IMR-90 (cell line): ENCODE measurements at regions not wholly inside any gene's neighbourhood (a gene's known extent, or its start where the extent isn't known, plus 50 kb on each side); places are given as distances from the start of the nearest gene placed in this dataset.
A peak's percentile ranks its signal among the peaks of the same experiment; 100 is the strongest.

ENCODE experiments used
- ATAC-seq: fragments of 200-7000 bp; cut with Tn5 transposase; 2 replicates; pipeline ENCODE4 v1.9.1; 2020; ENCODE audit warnings: low read depth, mild to moderate bottlenecking, moderate library complexity
- BruUV-seq: library from RNA; stranded (reverse); fragments of 400-500 nt; replicated peaks from 2 replicates; lab custom pipeline; 2021; lab: Mats Ljungman, UMichigan
- CTCF ChIA-PET: fragments of 300-600 bp; formaldehyde crosslinking; extraction: SDS; loops from one replicate; lab custom pipeline; 2021; ENCODE audit warnings: antibody characterized with exemption; lab: Yijun Ruan, JAX
- POLR2A ChIA-PET: fragments of 300-600 bp; sonication (Branson Sonifier 250); formaldehyde crosslinking; loops from one replicate; lab custom pipeline; 2022; ENCODE audit warnings: antibody characterized with exemption; ENCODE audit not compliant: unreplicated experiment; lab: Charles Lee
- DNase-seq: peaks from one replicate; pipeline ENCODE4 v3.0.0; 2013
- H2AFZ ChIP-seq: replicated peaks from 2 replicates; pipeline ENCODE3; 2013; ENCODE audit warnings: low read length, mild to moderate bottlenecking; ENCODE audit not compliant: poor library complexity
- H2AK5ac ChIP-seq: 2 replicates; pipeline ENCODE4 v1.6.1; 2013; ENCODE audit warnings: low read depth, low read length, inconsistent platforms
- H2AK9ac ChIP-seq: replicated peaks from 2 replicates; pipeline ENCODE3; 2013; ENCODE audit warnings: mild to moderate bottlenecking, low read depth, low read length, moderate library complexity; ENCODE audit not compliant: poor library complexity
- H2BK120ac ChIP-seq: 2 replicates; pipeline ENCODE4 v1.6.1; 2013; ENCODE audit warnings: low read depth, low read length, inconsistent platforms
- H2BK15ac ChIP-seq: 3 replicates; pipeline ENCODE4 v1.6.1; 2013; ENCODE audit warnings: low read depth, low read length, inconsistent platforms
- H2BK20ac ChIP-seq: 2 replicates; pipeline ENCODE4 v1.6.1; 2013; ENCODE audit warnings: low read depth, mild to moderate bottlenecking, inconsistent platforms, low read length, moderate library complexity
- H2BK5ac ChIP-seq: 2 replicates; pipeline ENCODE4 v1.6.1; 2013; ENCODE audit warnings: mild to moderate bottlenecking, low read depth, low read length, inconsistent platforms; ENCODE audit not compliant: poor library complexity, severe bottlenecking
- H3K14ac ChIP-seq: replicated peaks from 2 replicates; pipeline ENCODE4 v1.6.1; 2013; ENCODE audit warnings: low read depth, low read length, inconsistent platforms
- H3K18ac ChIP-seq: 2 replicates; pipeline ENCODE4 v1.6.1; 2013; ENCODE audit warnings: low read depth, low read length, control low read depth
- H3K23ac ChIP-seq: 2 replicates; pipeline ENCODE4 v1.6.1; 2013; ENCODE audit warnings: low read depth, low read length, inconsistent platforms
- H3K27ac ChIP-seq: 2 replicates; pipeline ENCODE4 v1.5.1; 2013; ENCODE audit warnings: mild to moderate bottlenecking, control low read depth, low read length; ENCODE audit not compliant: insufficient read depth
- H3K27me3 ChIP-seq: 2 replicates; pipeline ENCODE4 v1.6.1; 2013; ENCODE audit warnings: low read length; ENCODE audit not compliant: control insufficient read depth, insufficient read depth
- H3K36me3 ChIP-seq: 2 replicates; pipeline ENCODE4 v1.6.1; 2013; ENCODE audit warnings: low read length, mixed read lengths; ENCODE audit not compliant: control insufficient read depth, insufficient read depth
- H3K4ac ChIP-seq: 2 replicates; pipeline ENCODE4 v1.6.1; 2013; ENCODE audit warnings: low read depth, low read length, inconsistent platforms
- H3K4me1 ChIP-seq: 2 replicates; pipeline ENCODE4 v1.6.1; 2013; ENCODE audit warnings: low read length, mixed read lengths; ENCODE audit not compliant: control insufficient read depth, insufficient read depth
- H3K4me2 ChIP-seq: 2 replicates; pipeline ENCODE4 v1.6.1; 2013; ENCODE audit warnings: low read depth, mild to moderate bottlenecking, control low read depth, low read length, moderate library complexity
- H3K4me3 ChIP-seq: 2 replicates; pipeline ENCODE4 v1.5.1; 2013; ENCODE audit warnings: low read depth, mild to moderate bottlenecking, control low read depth, low read length, moderate library complexity; ENCODE audit not compliant: insufficient read depth
- H3K56ac ChIP-seq: 2 replicates; pipeline ENCODE4 v1.6.1; 2013; ENCODE audit warnings: low read length, inconsistent platforms; ENCODE audit not compliant: insufficient read depth; ENCODE audit errors: extremely low read depth
- H3K79me1 ChIP-seq, 2 experiments: 2 replicates each; pipeline ENCODE4 v1.6.1; 2013; ENCODE audit warnings: low read length in 2 of 2, inconsistent platforms in 1 of 2, low read depth in 1 of 2
- H3K9ac ChIP-seq: 2 replicates; pipeline ENCODE4 v1.6.1; 2013; ENCODE audit warnings: low read depth, low read length, control low read depth
- H3K9me1 ChIP-seq: 2 replicates; pipeline ENCODE4 v1.6.1; 2013; ENCODE audit warnings: low read length, inconsistent platforms; ENCODE audit not compliant: insufficient read depth
- H3K9me3 ChIP-seq: 2 replicates; pipeline ENCODE4 v1.6.1; 2013; ENCODE audit warnings: low read length; ENCODE audit not compliant: control insufficient read depth, insufficient read depth
- H4K20me1 ChIP-seq: 2 replicates; pipeline ENCODE4 v1.6.1; 2013; ENCODE audit warnings: low read length, inconsistent platforms; ENCODE audit not compliant: insufficient read depth
- H4K5ac ChIP-seq: 2 replicates; pipeline ENCODE4 v1.6.1; 2013; ENCODE audit warnings: mild to moderate bottlenecking, low read depth, low read length, control low read depth
- H4K8ac ChIP-seq, 2 experiments: 2 replicates each; pipeline ENCODE4 v1.6.1; 2013; ENCODE audit warnings: low read depth in 2 of 2, low read length in 2 of 2, control low read depth in 1 of 2, inconsistent platforms in 1 of 2
- H4K91ac ChIP-seq: 2 replicates; pipeline ENCODE4 v1.6.1; 2013; ENCODE audit warnings: low read depth, low read length, inconsistent platforms; ENCODE audit not compliant: insufficient read depth
- CHD1 ChIP-seq: IDR thresholded peaks from 2 replicates; pipeline ENCODE4 v1.6.1; 2012; ENCODE audit warnings: low read depth, low read length, improper control_type of control experiment
- FOS ChIP-seq: fragments of 150-350 bp; IDR thresholded peaks from 2 replicates; pipeline ENCODE4 v1.6.1; 2016; ENCODE audit warnings: low read depth, low read length
- MAZ ChIP-seq: IDR thresholded peaks from 2 replicates; pipeline ENCODE4 v1.6.1; 2012; ENCODE audit warnings: low read depth, mild to moderate bottlenecking, low read length, improper control_type of control experiment, moderate library complexity, borderline replicate concordance
- POLR2A ChIP-seq: IDR thresholded peaks from 2 replicates; pipeline ENCODE4 v1.6.1; 2012; ENCODE audit warnings: mild to moderate bottlenecking, low read depth, low read length
- RCOR1 ChIP-seq: IDR thresholded peaks from 2 replicates; pipeline ENCODE4 v1.6.1; 2012; ENCODE audit warnings: mild to moderate bottlenecking, low read length, improper control_type of control experiment; ENCODE audit not compliant: insufficient replicate concordance
- RFX5 ChIP-seq: IDR thresholded peaks from 2 replicates; pipeline ENCODE4 v1.8.0; 2012; ENCODE audit warnings: low read depth, mild to moderate bottlenecking, low read length, moderate library complexity
- SMC3 ChIP-seq: fragments of 150-350 bp; IDR thresholded peaks from 2 replicates; pipeline ENCODE4 v1.6.1; 2016; ENCODE audit warnings: low read depth, mild to moderate bottlenecking, antibody characterized with exemption, low read length, moderate library complexity
- WGBS, 2 experiments: methylation state at CpG; one replicate each; pipeline versions ENCODE4 v1.1.5 to v1.1.7; 2013; ENCODE audit warnings: missing lambda C conversion rate in 2 of 2; ENCODE audit not compliant: insufficient read length in 1 of 2; ENCODE audit errors: extremely low coverage in 2 of 2; 5-methylcytosine and 5-hydroxymethylcytosine counted together
- dilution Hi-C: fragments of 300-500 bp; cut with HindIII; formaldehyde crosslinking; loops from one replicate; pipeline ENCODE4 v1.14.3; 2018; ENCODE audit warnings: low sequenced_read_pairs; ENCODE audit not compliant: unreplicated experiment
- in situ Hi-C: fragments of 300-500 bp; cut with MboI; formaldehyde crosslinking; loops from 3 replicates; pipeline ENCODE4 v1.14.3; 2019; ENCODE audit warnings: low sequenced_read_pairs, inconsistent platforms, mixed read lengths
- intact Hi-C: fragments of 100-400 bp; cut with micrococcal nuclease; formaldehyde crosslinking; loops from 2 replicates; pipeline ENCODE4 v1.10.0; 2022
- TF ChIP-seq, protein P1 (sequence below): conservative IDR thresholded peaks from 2 replicates; pipeline ENCODE4 v1.5.1; 2012; ENCODE audit warnings: mild to moderate bottlenecking, low read depth, low read length, improper control_type of control experiment

DNA sequence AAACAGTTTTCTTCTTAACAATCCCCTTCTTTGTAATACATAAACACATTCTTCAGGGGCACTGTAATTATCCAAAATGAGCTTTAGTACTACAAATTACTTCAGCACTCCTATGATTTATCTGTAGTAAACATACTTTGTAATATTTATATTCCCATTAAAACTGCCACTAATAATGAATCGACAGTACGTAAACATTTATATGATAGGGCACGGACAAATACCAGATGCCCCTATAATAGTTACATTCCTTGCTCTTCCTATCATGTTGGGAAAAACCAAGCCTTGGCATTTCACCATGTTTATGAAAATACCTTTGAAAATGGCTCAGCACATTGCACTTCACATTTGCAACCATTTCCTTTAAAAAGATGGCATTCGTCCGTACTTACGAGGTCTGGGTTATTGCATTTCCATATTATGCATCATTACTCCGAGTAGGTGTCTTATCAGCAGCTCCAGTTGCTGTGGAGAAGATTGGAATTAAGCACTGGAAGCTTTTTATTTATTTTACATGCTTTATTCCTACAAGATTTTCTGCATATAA, 1043.4 kb downstream of the DIAPH3 start (continued):
- TF ChIP-seq RCOR1 = no peak
- TF ChIP-seq MAZ = no peak
- TF ChIP-seq POLR2A = no peak
- no peak for TF ChIP-seq RFX5
- TF ChIP-seq FOS = no peak

DNA sequence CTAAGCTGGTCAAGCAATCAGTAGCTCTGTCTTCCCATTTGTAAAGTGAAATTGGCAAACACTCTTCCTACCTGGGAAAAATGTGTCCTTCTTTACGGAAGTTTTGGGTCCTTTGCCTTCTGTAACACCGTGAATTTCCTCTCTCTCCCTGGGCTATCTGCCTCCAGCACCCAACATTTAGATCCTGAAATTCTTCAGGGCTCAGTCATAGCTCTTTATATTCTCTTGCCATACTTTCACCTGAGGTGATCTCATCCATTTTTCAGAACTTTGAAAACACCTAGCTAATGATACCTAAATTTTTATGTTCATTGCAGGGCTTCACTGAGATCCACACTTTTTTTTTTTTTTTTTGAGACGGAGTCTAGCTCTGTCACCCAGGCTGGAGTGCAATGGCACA, 1042.2 kb downstream of the DIAPH3 start:
- H3K4ac ChIP-seq = no peak overlapping the region
- H3K9me1 ChIP-seq = no peaks in the 10 kb centered on the region
- TF ChIP-seq SMC3 (no peak), CHD1 (no peak), FOS (no peak)
- TF ChIP-seq, protein P1, sequence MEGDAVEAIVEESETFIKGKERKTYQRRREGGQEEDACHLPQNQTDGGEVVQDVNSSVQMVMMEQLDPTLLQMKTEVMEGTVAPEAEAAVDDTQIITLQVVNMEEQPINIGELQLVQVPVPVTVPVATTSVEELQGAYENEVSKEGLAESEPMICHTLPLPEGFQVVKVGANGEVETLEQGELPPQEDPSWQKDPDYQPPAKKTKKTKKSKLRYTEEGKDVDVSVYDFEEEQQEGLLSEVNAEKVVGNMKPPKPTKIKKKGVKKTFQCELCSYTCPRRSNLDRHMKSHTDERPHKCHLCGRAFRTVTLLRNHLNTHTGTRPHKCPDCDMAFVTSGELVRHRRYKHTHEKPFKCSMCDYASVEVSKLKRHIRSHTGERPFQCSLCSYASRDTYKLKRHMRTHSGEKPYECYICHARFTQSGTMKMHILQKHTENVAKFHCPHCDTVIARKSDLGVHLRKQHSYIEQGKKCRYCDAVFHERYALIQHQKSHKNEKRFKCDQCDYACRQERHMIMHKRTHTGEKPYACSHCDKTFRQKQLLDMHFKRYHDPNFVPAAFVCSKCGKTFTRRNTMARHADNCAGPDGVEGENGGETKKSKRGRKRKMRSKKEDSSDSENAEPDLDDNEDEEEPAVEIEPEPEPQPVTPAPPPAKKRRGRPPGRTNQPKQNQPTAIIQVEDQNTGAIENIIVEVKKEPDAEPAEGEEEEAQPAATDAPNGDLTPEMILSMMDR = no peak
- in situ Hi-C loops = loop anchor here (25.0 kb wide), 1 partner anchor 641 kb away; no protein-coding TSS in a partner anchor
- POLR2A ChIA-PET = no interaction called here
- no TSS peak for BruUV-seq
- H3K9ac ChIP-seq = no peak overlapping the region
- H2AFZ ChIP-seq = no peak overlapping the region
- no peak for DNase-seq
- no peaks in the 10 kb centered on the region for H3K79me1 ChIP-seq
- no peak overlapping the region for H3K4me3 ChIP-seq
- H3K4me2 ChIP-seq = no peak overlapping the region
- ATAC-seq = no peak
- H2BK20ac ChIP-seq = peak overlapping the region; percentile 46
- WGBS, 2 experiments = 100% methylated on average over 2 of the region's 3 CpGs; no CpG with 5 or more reads in 1 of the 2 experiments
- intact Hi-C loops = no loop called here
- CTCF ChIA-PET = interaction anchor here (0.7 kb wide), 2 partner anchors 24 to 189 kb away, joined by 3 to 6 read pairs; no protein-coding TSS in a partner anchor
- H2BK15ac ChIP-seq = no peak overlapping the region; the same call in 2 of the 3 replicates
- no peak overlapping the region for H2AK9ac ChIP-seq
- no peaks in the 10 kb centered on the region for H3K9me3 ChIP-seq
- H3K27ac ChIP-seq = no peak overlapping the region
- 0 out of 2 replicates have a peak overlapping the region, but pooled peaks have one; percentile 19 for H2BK120ac ChIP-seq
- H3K36me3 ChIP-seq = no peaks in the 10 kb centered on the region
- peak overlapping the region in 1 of 2 experiments; percentile 25; a peak in 1 of 4 replicates for H4K8ac ChIP-seq
- no peak overlapping the region for H3K56ac ChIP-seq
- peaks cover 2% of the 10 kb centered on the region for H3K4me1 ChIP-seq
- H4K5ac ChIP-seq = peak overlapping the region; percentile 81; the same call in 1 of the 2 replicates
- 0 out of 2 replicates have a peak overlapping the region, but pooled peaks have one; percentile 17 for H2AK5ac ChIP-seq
- H2BK5ac ChIP-seq = no peak overlapping the region
- no peaks in the 10 kb centered on the region for H4K20me1 ChIP-seq
- H4K91ac ChIP-seq = no peak overlapping the region; the same call in 1 of the 2 replicates
- no peak overlapping the region for H3K14ac ChIP-seq
- H3K27me3 ChIP-seq = no peaks in the 10 kb centered on the region
- dilution Hi-C loops = no loop called here
- peak overlapping the region; percentile 69; the same call in 1 of the 2 replicates for H3K23ac ChIP-seq
- H3K18ac ChIP-seq = peak overlapping the region; percentile 84
